ENCODE measurements at regions not wholly inside any gene's neighbourhood (a gene's known extent, or its start where the extent isn't known, plus 50 kb on each side); places are given as distances from the start of the nearest gene placed in this dataset.

- Histone ChIP-seq H3K27me3 (ENCODE audit: control insufficient read depth, insufficient read depth, low read length) (no peaks in the 10 kb centered on the region), H3K9me3 (ENCODE audit: control insufficient read depth, insufficient read depth, low read length) (no peaks in the 10 kb centered on the region), H3K27ac (ENCODE audit: low read depth, low read length) (peak overlapping the region; percentile 84), H3K4me3 (ENCODE audit: low read depth, low read length) (no peak overlapping the region)
- ChIA-PET CTCF (interaction anchor here (0.6 to 1.6 kb wide), 4 partner anchors 20 to 332 kb away, joined by 3 to 7 read pairs (median 3); no protein-coding TSS in a partner anchor), POLR2A (interaction anchor here (0.6 to 1.3 kb wide), 3 partner anchors 45 to 55 kb away, joined by 4 read pairs; no protein-coding TSS in a partner anchor)
- TF ChIP-seq, protein P1, sequence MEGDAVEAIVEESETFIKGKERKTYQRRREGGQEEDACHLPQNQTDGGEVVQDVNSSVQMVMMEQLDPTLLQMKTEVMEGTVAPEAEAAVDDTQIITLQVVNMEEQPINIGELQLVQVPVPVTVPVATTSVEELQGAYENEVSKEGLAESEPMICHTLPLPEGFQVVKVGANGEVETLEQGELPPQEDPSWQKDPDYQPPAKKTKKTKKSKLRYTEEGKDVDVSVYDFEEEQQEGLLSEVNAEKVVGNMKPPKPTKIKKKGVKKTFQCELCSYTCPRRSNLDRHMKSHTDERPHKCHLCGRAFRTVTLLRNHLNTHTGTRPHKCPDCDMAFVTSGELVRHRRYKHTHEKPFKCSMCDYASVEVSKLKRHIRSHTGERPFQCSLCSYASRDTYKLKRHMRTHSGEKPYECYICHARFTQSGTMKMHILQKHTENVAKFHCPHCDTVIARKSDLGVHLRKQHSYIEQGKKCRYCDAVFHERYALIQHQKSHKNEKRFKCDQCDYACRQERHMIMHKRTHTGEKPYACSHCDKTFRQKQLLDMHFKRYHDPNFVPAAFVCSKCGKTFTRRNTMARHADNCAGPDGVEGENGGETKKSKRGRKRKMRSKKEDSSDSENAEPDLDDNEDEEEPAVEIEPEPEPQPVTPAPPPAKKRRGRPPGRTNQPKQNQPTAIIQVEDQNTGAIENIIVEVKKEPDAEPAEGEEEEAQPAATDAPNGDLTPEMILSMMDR (IDR thresholded peaks at IDR 0.05; ENCODE audit: low read depth, low read length) = no peak
- peak; percentile 29 for DNase-seq (ENCODE audit: low read depth, low spot score)
Observed at GRCh38 chr1:203926025-203926540, 64.7 kb downstream of the SNRPE start.

DNA sequence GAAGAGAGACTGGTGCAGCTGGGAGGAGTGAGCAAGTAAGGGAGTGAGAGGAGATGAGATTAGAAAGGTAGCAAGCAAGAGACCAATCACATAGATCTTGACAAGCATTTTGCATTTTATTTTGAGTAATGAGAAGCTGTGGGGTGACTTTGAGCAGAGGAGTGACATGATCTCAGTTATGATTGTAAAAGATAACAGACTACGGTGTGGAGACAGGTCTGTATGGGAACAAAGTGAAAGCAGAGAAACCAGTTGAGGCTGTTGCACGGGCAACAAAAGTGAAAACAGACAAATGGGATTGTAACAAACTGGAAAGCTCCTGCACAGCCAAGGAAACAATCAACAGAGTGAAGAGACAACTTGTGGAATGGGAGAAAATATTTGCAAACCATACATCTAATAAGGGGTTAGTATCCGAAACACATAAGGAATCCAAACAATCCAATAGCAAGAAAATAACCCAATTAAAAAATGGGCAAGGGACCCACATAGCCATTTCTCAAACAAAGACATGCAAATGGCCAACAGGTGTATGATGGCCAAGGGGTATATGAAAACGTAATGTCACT is 68.4 kb downstream of the SNRPE start:
- Histone ChIP-seq H3K4me3 (ENCODE audit: low read depth, low read length) (no peak overlapping the region), H3K9me3 (ENCODE audit: control insufficient read depth, insufficient read depth, low read length) (no peaks in the 10 kb centered on the region), H3K27ac (ENCODE audit: low read depth, low read length) (no peak overlapping the region), H3K27me3 (ENCODE audit: control insufficient read depth, insufficient read depth, low read length) (no peaks in the 10 kb centered on the region)
- TF ChIP-seq, protein P1 (IDR thresholded peaks at IDR 0.05; ENCODE audit: low read depth, low read length) = no peak
- POLR2A ChIA-PET = no interaction called here
- no peak for DNase-seq (ENCODE audit: low read depth, low spot score)
- CTCF ChIA-PET = no interaction called here

DNA sequence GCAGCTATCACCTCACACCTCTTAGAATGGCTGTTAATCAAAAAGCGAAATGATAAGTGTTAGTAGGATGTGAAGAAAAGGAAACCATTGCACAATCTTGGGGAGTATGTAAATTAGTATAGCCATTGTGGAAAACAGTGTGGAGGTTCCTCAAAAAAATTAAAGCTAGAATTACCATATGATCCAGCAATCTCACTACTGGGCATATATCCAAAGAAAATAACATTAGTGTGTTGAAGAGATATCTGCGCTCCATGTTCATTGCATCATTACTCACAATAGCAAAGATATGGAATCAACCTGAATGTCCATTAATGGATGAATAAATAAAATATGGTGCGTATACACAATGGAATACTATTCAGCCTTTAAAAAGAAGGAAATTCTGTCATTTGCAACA is 68.9 kb downstream of the SNRPE start:
- no peak for DNase-seq (ENCODE audit: low read depth, low spot score)
- no peaks in the 10 kb centered on the region for H3K27me3 ChIP-seq (ENCODE audit: control insufficient read depth, insufficient read depth, low read length)
- H3K27ac ChIP-seq (ENCODE audit: low read depth, low read length) = no peak overlapping the region
- CTCF ChIA-PET = no interaction called here
- TF ChIP-seq, protein P1 (IDR thresholded peaks at IDR 0.05; ENCODE audit: low read depth, low read length) = no peak
- no peak overlapping the region for H3K4me3 ChIP-seq (ENCODE audit: low read depth, low read length)
- POLR2A ChIA-PET = no interaction called here
- no peaks in the 10 kb centered on the region for H3K9me3 ChIP-seq (ENCODE audit: control insufficient read depth, insufficient read depth, low read length)

GRCh38 chr1:203931953-203932352 is 70.6 kb downstream of the SNRPE start:
- CTCF ChIA-PET = no interaction called here
- no peak for DNase-seq (ENCODE audit: low read depth, low spot score)
- TF ChIP-seq, protein P1 (IDR thresholded peaks at IDR 0.05; ENCODE audit: low read depth, low read length) = no peak
- Histone ChIP-seq H3K27me3 (ENCODE audit: control insufficient read depth, insufficient read depth, low read length) (no peaks in the 10 kb centered on the region), H3K4me3 (ENCODE audit: low read depth, low read length) (no peak overlapping the region), H3K27ac (ENCODE audit: low read depth, low read length) (no peak overlapping the region), H3K9me3 (ENCODE audit: control insufficient read depth, insufficient read depth, low read length) (no peaks in the 10 kb centered on the region)
- POLR2A ChIA-PET = interaction anchor here (0.6 kb wide), 1 partner anchor 97 kb away, joined by 3 read pairs; no protein-coding TSS in a partner anchor

DNA sequence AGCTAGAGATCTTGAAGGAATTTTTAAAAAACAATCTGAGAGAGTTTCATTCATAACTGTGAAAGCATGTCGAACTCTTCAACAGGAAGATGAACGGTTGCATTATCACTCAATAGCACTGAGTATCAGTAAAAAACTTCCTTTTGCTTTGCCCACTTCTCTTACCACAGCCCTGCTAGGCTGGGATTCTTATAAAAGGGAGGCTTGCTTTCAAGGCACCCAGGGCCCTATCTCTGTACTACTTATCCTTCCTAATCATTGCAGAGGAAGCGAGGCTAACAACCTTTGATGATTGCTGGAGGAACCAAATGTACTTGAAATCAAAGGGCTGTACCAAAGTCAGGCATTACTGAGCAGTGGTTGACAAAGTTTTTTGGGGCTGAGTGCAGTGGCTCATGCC is 71.2 kb downstream of the SNRPE start:
- Histone ChIP-seq H3K27me3 (ENCODE audit: control insufficient read depth, insufficient read depth, low read length) (no peaks in the 10 kb centered on the region), H3K9me3 (ENCODE audit: control insufficient read depth, insufficient read depth, low read length) (no peaks in the 10 kb centered on the region), H3K27ac (ENCODE audit: low read depth, low read length) (no peak overlapping the region), H3K4me3 (ENCODE audit: low read depth, low read length) (no peak overlapping the region)
- ChIA-PET POLR2A (no interaction called here), CTCF (interaction anchor here (0.6 kb wide), 1 partner anchor 21 kb away, joined by 3 read pairs; no protein-coding TSS in a partner anchor)
- TF ChIP-seq, protein P1 (IDR thresholded peaks at IDR 0.05; ENCODE audit: low read depth, low read length) = no peak
- DNase-seq (ENCODE audit: low read depth, low spot score) = no peak

Data from AG04450 (cell line).